Gastroesophageal sphincter (tissue), 3 donors: ENCODE measurements at regions not wholly inside any gene's neighbourhood (a gene's known extent, or its start where the extent isn't known, plus 50 kb on each side); places are given as distances from the start of the nearest gene placed in this dataset.
"Not testable (repeated sequence)": the region's sequence is repeated elsewhere in the genome, so short reads cannot be mapped to it uniquely, and the experiment has no call there.

ENCODE experiments used
- CTCF ChIP-seq, 4 experiments: fragments of 200-600 bp in 2 of 4; fragments of 450-650 bp in 2 of 4; sonication (generic) in 1 of 4; IDR thresholded peaks; one replicate each; pipeline ENCODE4 v1.5.1; 2017 to 2019; ENCODE audit warnings: antibody characterized with exemption in 4 of 4, mild to moderate bottlenecking in 2 of 4, moderate library complexity in 2 of 4
- POLR2A ChIP-seq, 2 donors: fragments of 450-650 bp; IDR thresholded peaks; one replicate each; pipeline ENCODE4 v1.6.1; 2017; ENCODE audit warnings: antibody characterized with exemption in 2 of 2, mild to moderate bottlenecking in 2 of 2, moderate library complexity in 1 of 2
- POLR2AphosphoS5 ChIP-seq: sonication (generic); formaldehyde crosslinking; IDR thresholded peaks from one replicate; pipeline ENCODE4 v1.6.1; 2017; ENCODE audit warnings: antibody characterized with exemption

GRCh38 chr5:34179453-34180190 is 136.6 kb upstream of the C1QTNF3 start:
- TF ChIP-seq CTCF (IDR thresholded peaks at IDR 0.05); POLR2AphosphoS5; POLR2A (IDR thresholded peaks at IDR 0.05): not testable (repeated sequence)
